NCI-H2227 (cell line): ENCODE measurements at regions not wholly inside any gene's neighbourhood (a gene's known extent, or its start where the extent isn't known, plus 50 kb on each side); places are given as distances from the start of the nearest gene placed in this dataset.
"Not testable (repeated sequence)": the region's sequence is repeated elsewhere in the genome, so short reads cannot be mapped to it uniquely, and the experiment has no call there.

Experiments
- DNase-seq: peaks from one replicate; lab custom pipeline; 2025; ENCODE audit not compliant: unreplicated experiment; lab: John Stamatoyannopoulos, UW

DNA sequence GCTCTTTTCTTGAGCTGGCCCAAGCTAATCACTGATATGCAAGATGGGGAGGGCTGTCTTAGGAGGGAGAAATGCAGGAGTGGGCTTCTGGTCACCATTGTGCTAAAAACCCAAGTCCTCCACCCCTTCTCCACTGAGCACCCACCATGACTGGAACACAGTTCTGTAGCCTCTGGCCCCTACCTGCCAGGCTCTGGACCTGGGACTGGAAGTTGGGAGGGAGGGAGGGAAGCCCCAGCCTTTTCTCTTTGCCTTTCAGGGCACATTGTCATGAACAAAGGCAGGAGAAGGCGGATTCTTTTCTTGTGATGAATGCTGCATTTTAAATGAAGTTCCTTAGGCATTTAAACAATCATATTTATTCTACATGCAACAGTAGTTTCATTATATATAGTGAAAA, 559.1 kb upstream of the TRPC7 start:
- DNase-seq = no peak

DNA sequence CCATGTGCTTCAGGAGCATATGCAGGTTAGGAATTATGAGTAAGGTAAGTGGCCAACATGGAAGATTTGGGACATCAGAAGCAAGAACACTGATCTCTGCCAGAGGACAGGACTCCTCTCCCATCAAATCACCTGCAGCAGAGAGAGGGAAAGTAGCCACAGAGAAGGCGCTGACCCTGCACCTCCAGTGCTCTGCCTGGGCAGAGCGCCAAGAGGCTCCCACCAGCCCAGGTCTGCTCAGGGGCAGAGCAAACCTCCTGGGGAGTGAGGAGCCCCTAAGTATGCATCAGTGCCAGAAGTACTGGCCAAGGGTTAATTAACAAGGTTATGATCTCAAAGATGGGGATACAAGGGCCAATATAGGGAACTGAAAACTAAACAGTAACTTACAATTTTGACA, 545.3 kb upstream of the TRPC7 start:
- DNase-seq = no peak

DNA sequence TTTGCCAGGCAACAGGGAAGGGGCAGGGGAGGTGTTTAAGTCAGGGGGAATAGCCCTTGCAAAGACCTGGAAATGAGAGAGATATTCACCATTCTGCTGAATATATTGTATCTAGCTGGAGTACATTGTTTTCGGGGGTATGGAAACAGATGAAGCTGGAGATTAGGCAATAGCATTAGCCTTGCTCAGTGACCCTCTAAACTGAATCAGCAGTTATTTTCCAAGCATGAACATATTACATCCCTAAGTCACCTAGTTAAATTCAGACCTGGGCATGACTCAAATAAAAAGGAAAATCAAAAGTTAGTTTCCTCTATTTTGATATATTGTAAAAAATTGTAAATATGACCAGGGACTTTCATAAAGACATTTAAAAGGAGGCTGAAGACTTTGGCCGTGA, 544.6 kb upstream of the TRPC7 start:
- DNase-seq = no peak

GRCh38 chr5:136907371-136907770, 542.0 kb upstream of the TRPC7 start:
- no peak for DNase-seq

DNA sequence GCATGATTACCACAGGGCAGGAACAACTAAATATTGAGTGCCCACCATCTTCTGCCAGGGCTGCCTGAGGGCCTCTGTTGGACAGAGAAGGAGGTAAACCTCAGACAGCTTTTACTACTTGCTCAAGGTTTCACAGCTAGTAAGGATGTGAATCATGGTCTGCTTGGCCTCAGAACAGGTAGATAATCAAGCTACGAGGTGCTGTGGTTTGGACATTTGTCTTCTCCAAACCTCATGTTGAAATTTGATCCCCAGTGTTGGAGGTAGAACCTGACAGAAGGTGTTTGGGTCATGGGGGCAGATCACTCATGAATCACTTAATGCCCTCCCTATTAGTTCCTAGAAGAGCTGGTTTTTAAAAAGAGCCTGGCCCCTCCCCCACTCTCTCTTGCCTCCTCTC, 541.2 kb upstream of the TRPC7 start:
- DNase-seq = no peak

GRCh38 chr5:136905571-136905970, 540.2 kb upstream of the TRPC7 start:
- no peak for DNase-seq

GRCh38 chr5:136894070-136894469, 528.7 kb upstream of the TRPC7 start:
- no peak for DNase-seq

DNA sequence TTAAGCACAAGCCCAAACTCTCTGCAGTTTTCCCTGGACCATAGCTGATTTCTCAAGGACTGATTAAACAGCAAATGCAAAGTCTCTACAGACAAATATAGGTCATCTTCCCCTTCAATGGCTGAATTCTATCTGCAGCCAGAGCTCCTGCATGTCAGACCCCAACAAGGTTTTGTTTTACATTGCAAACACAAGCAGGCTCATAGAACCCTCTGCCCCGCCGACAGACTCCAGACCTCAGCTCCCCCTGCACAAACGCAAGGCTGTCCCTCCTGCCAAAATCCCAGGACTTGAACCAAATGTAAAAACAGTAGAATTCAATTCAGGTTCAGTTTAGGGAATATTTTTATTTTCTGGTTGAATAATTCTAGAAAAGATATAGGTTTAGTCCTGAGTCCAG, 526.7 kb upstream of the TRPC7 start:
- DNase-seq = no peak

GRCh38 chr5:136891175-136891972, 526.0 kb upstream of the TRPC7 start:
- DNase-seq = no peak

DNA sequence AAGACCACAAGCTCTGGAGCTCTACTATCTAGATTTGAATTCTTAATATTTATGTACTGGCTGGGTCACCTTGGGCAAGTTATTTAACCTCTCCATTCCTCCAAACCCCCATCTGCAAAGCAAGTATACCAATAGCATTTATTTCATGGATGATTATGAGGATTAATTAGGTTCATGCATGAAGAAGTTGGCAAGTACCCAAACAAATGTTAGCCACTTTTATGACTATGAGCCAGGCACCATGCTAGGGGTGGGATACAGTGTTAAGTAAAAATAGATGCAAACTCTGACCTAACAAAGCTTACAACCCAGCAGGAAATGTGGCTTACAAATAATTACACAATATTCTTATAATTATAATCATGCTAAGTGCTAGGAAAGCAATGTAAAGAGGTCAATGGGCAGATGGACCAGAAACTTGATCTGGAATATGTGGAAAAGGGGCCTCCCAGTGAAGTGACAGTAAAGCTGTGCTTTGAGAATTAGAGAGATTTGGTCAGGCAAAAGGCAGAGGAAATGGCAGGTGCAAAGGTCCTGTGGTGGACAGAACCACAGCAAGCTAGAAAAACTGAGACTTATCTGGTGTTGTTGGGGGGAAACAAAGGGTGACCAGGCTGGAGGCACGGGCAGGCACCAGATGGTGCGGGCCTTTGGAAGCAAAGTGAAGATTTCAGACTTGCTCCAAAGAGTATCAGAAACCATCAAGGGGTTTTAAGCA, 525.2 kb upstream of the TRPC7 start:
- DNase-seq = no peak

DNA sequence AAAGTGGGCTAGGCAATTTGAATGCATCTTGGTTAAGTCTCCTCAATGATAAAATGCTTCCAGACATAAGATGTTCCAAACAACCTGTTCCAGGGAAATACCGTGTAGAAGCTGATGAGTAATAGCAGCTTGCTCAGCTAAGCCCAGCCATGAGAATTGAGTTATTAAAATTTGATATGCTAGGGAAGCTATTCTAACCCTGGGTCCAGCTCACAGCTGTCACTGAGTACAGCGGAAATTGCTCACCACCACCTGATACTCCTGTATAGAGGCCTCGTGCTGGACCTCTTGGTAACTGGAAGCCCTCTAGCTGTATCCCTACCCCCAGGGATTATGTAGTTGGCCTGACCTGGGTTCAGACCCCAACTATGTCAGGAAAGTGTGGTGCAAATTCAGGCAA, 521.3 kb upstream of the TRPC7 start:
- DNase-seq = no peak

DNA sequence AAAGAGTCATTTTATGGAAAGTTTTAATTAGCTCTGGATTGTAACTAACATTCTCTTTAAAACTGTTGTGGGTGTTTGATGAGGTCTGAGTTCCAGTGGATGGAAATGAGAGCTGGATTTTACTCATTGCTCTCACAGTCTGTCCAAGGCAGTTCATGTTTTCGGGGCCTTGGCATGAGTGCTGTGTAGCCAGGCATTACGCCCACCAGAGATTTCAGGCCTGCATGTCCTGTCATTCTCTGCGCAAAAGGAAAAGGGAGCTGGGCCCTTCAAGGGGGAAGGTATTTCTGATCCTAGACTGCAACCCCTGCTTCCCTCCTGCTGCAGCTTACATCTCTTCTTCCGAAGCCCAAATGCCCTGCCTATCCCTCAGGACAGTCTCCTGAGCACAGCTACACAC, 499.6 kb upstream of the TRPC7 start:
- DNase-seq = no peak

GRCh38 chr5:136856648-136857047, 491.3 kb upstream of the TRPC7 start:
- no peak for DNase-seq

GRCh38 chr5:136853971-136854370, 488.6 kb upstream of the TRPC7 start:
- DNase-seq = no peak

GRCh38 chr5:136840601-136841000, 475.3 kb upstream of the TRPC7 start:
- DNase-seq = no peak

- no peak for DNase-seq
Observed at GRCh38 chr5:136836093-136836492, 470.7 kb upstream of the TRPC7 start.

- no peak for DNase-seq
Observed at GRCh38 chr5:136820848-136821247, 455.5 kb upstream of the TRPC7 start.

- DNase-seq = no peak
Observed at GRCh38 chr5:136819526-136820302, 454.4 kb upstream of the TRPC7 start.

DNA sequence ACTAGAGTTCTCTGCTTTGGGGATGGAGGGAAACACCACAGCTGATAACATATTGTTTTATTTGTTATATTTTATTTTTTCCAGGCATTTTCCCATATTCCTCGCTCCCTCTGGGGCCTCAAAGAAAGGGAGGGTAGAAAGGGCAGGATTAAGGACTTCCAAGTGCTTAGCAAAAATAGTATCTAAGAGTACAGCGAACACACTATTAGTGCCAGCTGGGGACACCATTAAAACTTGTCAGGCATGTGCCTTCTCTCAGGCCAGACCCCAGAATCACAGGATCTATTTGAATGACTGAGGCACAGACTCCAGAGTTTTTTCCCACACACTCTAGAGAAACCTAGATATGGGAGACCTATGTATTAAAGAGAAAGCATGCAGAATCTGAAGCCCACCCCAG, 451.0 kb upstream of the TRPC7 start:
- no peak for DNase-seq

DNA sequence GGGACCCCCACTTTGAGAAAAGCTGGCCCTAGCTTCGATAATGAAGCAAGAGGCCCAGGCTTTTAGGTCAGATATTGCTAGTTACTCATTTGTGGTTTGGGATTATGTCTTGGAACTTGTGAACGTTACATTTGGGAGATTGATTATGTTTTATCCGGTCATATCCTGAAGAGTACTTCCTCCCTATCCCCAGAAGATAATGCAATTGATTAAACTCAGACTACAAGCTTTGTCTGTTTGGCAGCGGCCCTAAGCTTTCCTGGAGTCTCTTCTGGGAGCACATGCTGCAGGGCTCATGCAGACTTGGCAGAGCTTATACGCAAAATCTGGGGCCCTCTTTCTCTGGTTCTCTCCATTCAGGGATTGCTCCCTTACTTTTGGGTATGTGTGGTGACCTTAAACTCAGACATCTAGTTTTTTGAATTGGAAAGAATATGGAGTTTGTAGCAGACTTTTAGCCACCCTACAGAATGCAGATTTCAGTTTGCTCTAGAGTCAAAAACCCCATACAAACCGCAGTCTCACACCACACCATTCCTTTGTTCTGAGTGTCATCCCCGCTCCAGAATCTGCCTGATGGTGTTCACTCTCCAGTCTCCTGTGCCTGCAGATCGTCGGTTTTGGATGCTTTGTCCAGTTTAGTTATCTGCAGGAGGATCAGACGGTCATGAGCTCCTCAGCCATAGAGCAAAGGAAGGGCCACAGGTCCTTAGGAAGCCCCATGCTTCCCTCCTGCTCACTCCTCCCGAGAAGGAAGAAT, 449.5 kb upstream of the TRPC7 start:
- DNase-seq = no peak

GRCh38 chr5:136812270-136812669, 446.9 kb upstream of the TRPC7 start:
- not testable (repeated sequence) for DNase-seq
